ENCODE measurements at regions not wholly inside any gene's neighbourhood (a gene's known extent, or its start where the extent isn't known, plus 50 kb on each side); places are given as distances from the start of the nearest gene placed in this dataset.

DNA sequence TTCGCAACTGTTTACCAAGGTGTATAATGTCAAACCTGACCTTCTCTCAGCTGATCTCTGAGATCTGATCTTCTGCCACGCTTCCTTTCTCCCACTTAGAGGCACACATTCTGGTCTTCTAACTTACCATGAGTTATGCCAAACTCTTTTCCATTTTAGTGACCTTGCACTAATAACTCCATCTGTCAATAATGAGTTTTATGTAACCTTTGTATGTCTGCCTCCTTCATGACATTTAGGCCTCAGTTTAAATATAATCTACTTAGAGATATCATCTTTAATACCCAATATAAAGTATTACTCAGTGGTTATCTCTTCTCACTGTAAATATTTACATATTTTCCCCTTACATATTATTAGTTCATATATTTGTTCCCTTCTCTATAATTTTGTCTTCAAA, 827.5 kb upstream of the PCDH20 start:
- H3K27me3 ChIP-seq (replicated peaks; ENCODE audit: insufficient read depth, low read length) = no peaks in the 10 kb centered on the region
- no peak overlapping the region for H3K27ac ChIP-seq (ENCODE audit: low read length)
- no peaks in the 10 kb centered on the region for H3F3A ChIP-seq (ENCODE audit: insufficient read depth, low read length)
- H3K36me3 ChIP-seq (replicated peaks; ENCODE audit: insufficient read depth, low read length) = no peaks in the 10 kb centered on the region
- H3K9me2 ChIP-seq (replicated peaks; ENCODE audit: insufficient read depth, low read length) = no peaks in the 10 kb centered on the region
- TF ChIP-seq EZH2phosphoT487 (IDR thresholded peaks at IDR 0.05; ENCODE audit: low read length) (no peak), EZH2 (optimal IDR thresholded peaks at IDR 0.05; ENCODE audit: low read depth, low read length) (no peak)
- H2AFZ ChIP-seq (ENCODE audit: low read length) = no peak overlapping the region
- H3K4me2 ChIP-seq (ENCODE audit: low read depth, low read length) = no peak overlapping the region
- H3K9me3 ChIP-seq (replicated peaks; ENCODE audit: insufficient read depth, low read length) = no peaks in the 10 kb centered on the region
- no peaks in the 10 kb centered on the region for H4K20me1 ChIP-seq (ENCODE audit: insufficient read depth, low read length)
- no peaks in the 10 kb centered on the region for H3K4me1 ChIP-seq (ENCODE audit: low read length)
- DNase-seq = no peak
- H3K9ac ChIP-seq (ENCODE audit: low read length) = no peak overlapping the region
- no peaks in the 10 kb centered on the region for H3K79me2 ChIP-seq (ENCODE audit: low read length)
- H3K4me3 ChIP-seq (ENCODE audit: low read length) = no peak overlapping the region

- Histone ChIP-seq H3K4me3 (ENCODE audit: low read length) (no peak overlapping the region), H2AFZ (ENCODE audit: low read length) (no peak overlapping the region), H3K4me1 (ENCODE audit: low read length) (no peaks in the 10 kb centered on the region), H3K79me2 (ENCODE audit: low read length) (no peaks in the 10 kb centered on the region), H3K9me3 (replicated peaks; ENCODE audit: insufficient read depth, low read length) (no peaks in the 10 kb centered on the region), H3K9me2 (replicated peaks; ENCODE audit: insufficient read depth, low read length) (no peaks in the 10 kb centered on the region), H3K36me3 (replicated peaks; ENCODE audit: insufficient read depth, low read length) (no peaks in the 10 kb centered on the region), H3F3A (ENCODE audit: insufficient read depth, low read length) (no peaks in the 10 kb centered on the region), H3K27ac (ENCODE audit: low read length) (no peak overlapping the region), H3K9ac (ENCODE audit: low read length) (no peak overlapping the region), H4K20me1 (ENCODE audit: insufficient read depth, low read length) (no peaks in the 10 kb centered on the region), H3K4me2 (ENCODE audit: low read depth, low read length) (no peak overlapping the region), H3K27me3 (replicated peaks; ENCODE audit: insufficient read depth, low read length) (no peaks in the 10 kb centered on the region)
- TF ChIP-seq EZH2 (optimal IDR thresholded peaks at IDR 0.05; ENCODE audit: low read depth, low read length) (no peak), CTCF (IDR thresholded peaks at IDR 0.05; ENCODE audit: low read length) (no peak), EZH2phosphoT487 (IDR thresholded peaks at IDR 0.05; ENCODE audit: low read length) (no peak)
- no peak for DNase-seq
Observed at GRCh38 chr13:62234780-62235440, 819.3 kb upstream of the PCDH20 start.

- DNase-seq = no peak
- H3K79me2 ChIP-seq (ENCODE audit: low read length) = no peaks in the 10 kb centered on the region
- H3K36me3 ChIP-seq (replicated peaks; ENCODE audit: insufficient read depth, low read length) = no peaks in the 10 kb centered on the region
- peak overlapping the region; percentile 95; the same call in 1 of the 2 replicates for H3K27ac ChIP-seq (ENCODE audit: low read length)
- H3K27me3 ChIP-seq (replicated peaks; ENCODE audit: insufficient read depth, low read length) = no peaks in the 10 kb centered on the region
- H4K20me1 ChIP-seq (ENCODE audit: insufficient read depth, low read length) = no peaks in the 10 kb centered on the region
- H3K4me1 ChIP-seq (ENCODE audit: low read length) = peaks cover 14% of the 10 kb centered on the region
- H2AFZ ChIP-seq (ENCODE audit: low read length) = no peak overlapping the region
- no peak for TF ChIP-seq EZH2phosphoT487 (IDR thresholded peaks at IDR 0.05; ENCODE audit: low read length)
- no peak for TF ChIP-seq CTCF (IDR thresholded peaks at IDR 0.05; ENCODE audit: low read length)
- no peak for TF ChIP-seq EZH2 (optimal IDR thresholded peaks at IDR 0.05; ENCODE audit: low read depth, low read length)
- no peaks in the 10 kb centered on the region for H3K9me3 ChIP-seq (replicated peaks; ENCODE audit: insufficient read depth, low read length)
- H3F3A ChIP-seq (ENCODE audit: insufficient read depth, low read length) = peaks cover 18% of the 10 kb centered on the region
- no peak overlapping the region for H3K9ac ChIP-seq (ENCODE audit: low read length)
- no peak overlapping the region for H3K4me3 ChIP-seq (ENCODE audit: low read length)
- H3K9me2 ChIP-seq (replicated peaks; ENCODE audit: insufficient read depth, low read length) = no peaks in the 10 kb centered on the region
- no peak overlapping the region for H3K4me2 ChIP-seq (ENCODE audit: low read depth, low read length)
Observed at GRCh38 chr13:62210951-62211350, 795.3 kb upstream of the PCDH20 start.

GRCh38 chr13:62209529-62209928, 793.9 kb upstream of the PCDH20 start:
- Histone ChIP-seq H3K4me3 (ENCODE audit: low read length) (peak overlapping the region; percentile 31; the same call in 1 of the 2 replicates), H3K9me3 (replicated peaks; ENCODE audit: insufficient read depth, low read length) (no peaks in the 10 kb centered on the region), H3K27ac (ENCODE audit: low read length) (peak overlapping the region; percentile 95), H3K36me3 (replicated peaks; ENCODE audit: insufficient read depth, low read length) (no peaks in the 10 kb centered on the region), H3K9ac (ENCODE audit: low read length) (peak overlapping the region; percentile 55), H3K9me2 (replicated peaks; ENCODE audit: insufficient read depth, low read length) (no peaks in the 10 kb centered on the region), H3K27me3 (replicated peaks; ENCODE audit: insufficient read depth, low read length) (no peaks in the 10 kb centered on the region), H3K4me1 (ENCODE audit: low read length) (peaks cover 14% of the 10 kb centered on the region), H3K4me2 (ENCODE audit: low read depth, low read length) (peak overlapping the region; percentile 50), H3F3A (ENCODE audit: insufficient read depth, low read length) (peaks cover 18% of the 10 kb centered on the region), H3K79me2 (ENCODE audit: low read length) (no peaks in the 10 kb centered on the region), H2AFZ (ENCODE audit: low read length) (peak overlapping the region; percentile 48), H4K20me1 (ENCODE audit: insufficient read depth, low read length) (no peaks in the 10 kb centered on the region)
- TF ChIP-seq EZH2 (optimal IDR thresholded peaks at IDR 0.05; ENCODE audit: low read depth, low read length) (no peak), CTCF (IDR thresholded peaks at IDR 0.05; ENCODE audit: low read length) (peak; percentile 15; the same call in 1 of the 2 replicates), EZH2phosphoT487 (IDR thresholded peaks at IDR 0.05; ENCODE audit: low read length) (no peak)
- DNase-seq = peak; percentile 89

All from MM.1S (cell line).